ENCODE measurements at regions not wholly inside any gene's neighbourhood (a gene's known extent, or its start where the extent isn't known, plus 50 kb on each side); places are given as distances from the start of the nearest gene placed in this dataset.

- TF ChIP-seq CTCF (IDR thresholded peaks at IDR 0.05; ENCODE audit: borderline replicate concordance, extremely low read depth, insufficient read depth): no peak
- intact Hi-C loops (cut with DNase I): no loop called here
- DNase-seq (peak in 4 of 5 donors; percentile 80 to 89 (median 86)), FAIRE-seq (no peak)
- Histone ChIP-seq H3K4me3 (ENCODE audit: low read length in 3 of 3) (peak overlapping the region in 1 of 3 donors; percentile 11), H3K27me3 (ENCODE audit: control insufficient read depth, insufficient read depth, low read length) (no peaks in the 10 kb centered on the region), H3K36me3 (ENCODE audit: control insufficient read depth in 2 of 3, insufficient read depth in 3 of 3, low read length in 3 of 3) (no peaks in the 10 kb centered on the region), H3K4me1 (ENCODE audit: control insufficient read depth in 2 of 3, insufficient read depth in 2 of 3, low read depth in 1 of 3, low read length in 3 of 3) (peaks cover 0 to 11% (median 0%) of the 10 kb centered on the region in 3 donors), H3K9ac (ENCODE audit: low read length in 3 of 3) (no peak overlapping the region), H3K27ac (ENCODE audit: low read depth in 2 of 2, low read length in 2 of 2) (no peak overlapping the region), H3K9me3 (ENCODE audit: control insufficient read depth in 2 of 3, insufficient read depth in 1 of 3, low read length in 3 of 3) (no peaks in the 10 kb centered on the region)
Observed at GRCh38 chr16:51542981-51543815, 392.1 kb upstream of the SALL1 start.

- DNase-seq (no peak), FAIRE-seq (no peak)
- TF ChIP-seq CTCF (IDR thresholded peaks at IDR 0.05; ENCODE audit: borderline replicate concordance, extremely low read depth, insufficient read depth): no peak
- H3K27ac ChIP-seq (ENCODE audit: low read depth in 2 of 2, low read length in 2 of 2): no peak overlapping the region
- H3K4me3 ChIP-seq (ENCODE audit: low read length in 3 of 3): no peak overlapping the region
- H3K4me1 ChIP-seq (ENCODE audit: control insufficient read depth in 2 of 3, insufficient read depth in 2 of 3, low read depth in 1 of 3, low read length in 3 of 3): peaks cover 0 to 9% (median 0%) of the 10 kb centered on the region in 3 donors
- no peaks in the 10 kb centered on the region for H3K27me3 ChIP-seq (ENCODE audit: control insufficient read depth, insufficient read depth, low read length)
- no peaks in the 10 kb centered on the region for H3K36me3 ChIP-seq (ENCODE audit: control insufficient read depth in 2 of 3, insufficient read depth in 3 of 3, low read length in 3 of 3)
- intact Hi-C loops (cut with DNase I): no loop called here
- H3K9me3 ChIP-seq (ENCODE audit: control insufficient read depth in 2 of 3, insufficient read depth in 1 of 3, low read length in 3 of 3): no peaks in the 10 kb centered on the region
- no peak overlapping the region for H3K9ac ChIP-seq (ENCODE audit: low read length in 3 of 3)
Observed at GRCh38 chr16:51540259-51540658, 389.2 kb upstream of the SALL1 start.

GRCh38 chr16:51538707-51539498, 387.8 kb upstream of the SALL1 start:
- Histone ChIP-seq H3K36me3 (ENCODE audit: control insufficient read depth in 2 of 3, insufficient read depth in 3 of 3, low read length in 3 of 3) (no peaks in the 10 kb centered on the region), H3K27me3 (ENCODE audit: control insufficient read depth, insufficient read depth, low read length) (no peaks in the 10 kb centered on the region), H3K9ac (ENCODE audit: low read length in 3 of 3) (no peak overlapping the region), H3K27ac (ENCODE audit: low read depth in 2 of 2, low read length in 2 of 2) (no peak overlapping the region), H3K4me1 (ENCODE audit: control insufficient read depth in 2 of 3, insufficient read depth in 2 of 3, low read depth in 1 of 3, low read length in 3 of 3) (peaks cover 0 to 9% (median 0%) of the 10 kb centered on the region in 3 donors), H3K4me3 (ENCODE audit: low read length in 3 of 3) (no peak overlapping the region), H3K9me3 (ENCODE audit: control insufficient read depth in 2 of 3, insufficient read depth in 1 of 3, low read length in 3 of 3) (no peaks in the 10 kb centered on the region)
- FAIRE-seq (no peak), DNase-seq (peak in 4 of 5 donors; percentile 84 to 93 (median 88))
- intact Hi-C loops (cut with DNase I): no loop called here
- TF ChIP-seq CTCF (IDR thresholded peaks at IDR 0.05; ENCODE audit: borderline replicate concordance, extremely low read depth, insufficient read depth): no peak
